Left renal pelvis (tissue), 4 donors: ENCODE measurements at regions not wholly inside any gene's neighbourhood (a gene's known extent, or its start where the extent isn't known, plus 50 kb on each side); places are given as distances from the start of the nearest gene placed in this dataset.
"Not testable (repeated sequence)": the region's sequence is repeated elsewhere in the genome, so short reads cannot be mapped to it uniquely, and the experiment has no call there.

Source experiments
- DNase-seq, 4 donors: peaks; one replicate each; pipeline ENCODE4 v3.0.0-alpha.2; 2013; ENCODE audit warnings: low read depth in 4 of 4, low spot score in 3 of 4

DNA sequence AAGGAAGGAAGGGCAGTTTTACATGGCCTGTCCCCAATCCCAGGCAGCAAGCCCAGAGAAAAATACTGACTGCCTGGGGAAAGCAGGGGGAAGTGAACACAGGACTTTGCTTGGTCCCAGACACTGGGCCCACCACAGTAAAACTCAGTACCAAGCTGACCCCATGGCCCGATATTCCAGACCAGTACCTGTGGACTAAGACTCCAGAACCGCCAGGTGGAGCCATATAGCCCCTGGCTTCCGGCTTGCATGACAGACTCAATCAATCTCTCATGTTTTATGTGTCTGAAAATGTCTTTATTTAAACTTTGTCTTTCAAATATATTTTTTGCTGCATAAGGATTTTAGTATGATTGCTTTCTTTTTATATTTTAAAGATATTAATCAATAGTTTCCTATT is 767.9 kb upstream of the SLITRK6 start:
- DNase-seq: no peak

GRCh38 chr13:86569119-86569518 is 769.9 kb upstream of the SLITRK6 start:
- no peak for DNase-seq

GRCh38 chr13:86569974-86570373 is 770.8 kb upstream of the SLITRK6 start:
- no peak for DNase-seq

DNA sequence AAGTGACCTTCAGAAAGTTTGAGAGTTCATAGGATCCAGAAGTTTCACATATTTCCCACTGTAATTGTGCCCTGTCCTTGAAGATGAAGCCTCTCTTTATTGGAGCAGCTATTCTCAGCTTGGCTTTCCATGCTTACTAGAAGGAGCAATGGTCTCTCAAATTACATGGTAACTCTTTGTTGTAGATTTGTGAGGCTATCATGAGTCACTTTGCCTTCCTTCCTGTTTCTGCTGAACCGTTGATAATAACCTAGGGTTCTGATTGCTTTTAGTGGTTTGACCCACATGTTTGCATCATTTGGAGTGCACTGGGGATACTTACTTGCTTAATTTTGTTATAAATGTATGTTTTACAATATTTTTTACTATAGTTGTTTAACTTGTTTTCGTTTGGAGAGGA is 772.9 kb upstream of the SLITRK6 start:
- no peak for DNase-seq

DNA sequence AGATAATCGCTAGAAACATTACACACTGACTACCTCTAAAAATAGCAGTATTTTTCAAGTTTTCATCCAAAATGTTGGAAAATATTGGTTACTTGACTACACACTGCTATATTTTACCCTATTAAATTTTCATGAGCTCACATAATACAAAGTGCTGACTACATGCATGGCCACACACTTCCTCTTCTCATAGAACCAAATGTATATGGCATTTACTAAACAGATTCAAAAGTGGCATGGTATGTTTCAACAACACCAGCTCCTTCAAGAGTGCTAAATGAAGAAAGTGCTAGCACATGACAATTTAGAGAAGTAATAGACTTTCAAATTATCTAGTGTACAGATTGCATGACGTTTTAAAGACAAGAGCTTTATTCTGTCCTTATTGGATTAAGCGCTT is 780.4 kb upstream of the SLITRK6 start:
- no peak for DNase-seq

GRCh38 chr13:86581706-86582105 is 782.5 kb upstream of the SLITRK6 start:
- DNase-seq: no peak

DNA sequence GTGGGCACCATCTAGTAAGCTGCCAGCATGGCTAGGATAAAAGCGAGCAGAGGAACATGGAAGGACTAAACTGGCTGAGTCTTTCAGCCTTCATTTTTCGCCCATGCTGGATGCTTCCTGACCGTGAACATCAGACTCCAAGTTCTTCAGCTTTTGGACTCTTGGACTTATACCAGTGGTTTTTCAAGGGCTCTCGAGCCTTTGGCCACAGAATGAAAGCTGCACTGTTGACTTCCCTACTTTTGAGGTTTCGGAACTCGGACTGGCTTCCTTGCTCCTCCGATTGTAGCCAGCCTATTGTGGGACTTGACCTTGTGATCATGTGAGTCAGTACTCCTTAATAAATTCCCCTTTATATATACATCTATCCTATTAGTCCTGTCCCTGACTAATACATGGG is 785.1 kb upstream of the SLITRK6 start:
- no peak for DNase-seq

- DNase-seq: peak; percentile 41 to 54 (median 51)
Observed at GRCh38 chr13:86585835-86586234, 786.6 kb upstream of the SLITRK6 start.

GRCh38 chr13:86591862-86592261 is 792.6 kb upstream of the SLITRK6 start:
- DNase-seq: no peak

DNA sequence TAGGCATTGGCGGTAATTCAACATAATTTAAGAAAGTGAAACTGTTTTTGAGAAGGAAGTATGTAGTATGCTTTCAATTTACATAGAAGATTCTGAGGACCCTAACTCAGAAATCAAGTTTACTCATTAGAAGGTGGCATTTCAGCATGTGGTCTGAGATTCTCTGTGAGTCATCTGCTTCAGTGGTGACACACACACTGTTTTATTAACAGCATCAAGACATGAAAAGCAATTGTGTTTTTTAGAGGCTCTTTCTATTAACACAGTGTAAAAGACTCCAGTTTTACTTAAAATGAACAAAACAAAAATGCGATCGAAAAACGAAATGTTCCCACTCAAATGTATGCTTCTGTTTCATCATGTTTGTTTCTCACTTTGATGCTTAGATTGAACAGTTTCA is 802.1 kb upstream of the SLITRK6 start:
- no peak for DNase-seq

- DNase-seq: no peak
Observed at GRCh38 chr13:86606264-86606663, 807.0 kb upstream of the SLITRK6 start.

GRCh38 chr13:86608701-86609100 is 809.5 kb upstream of the SLITRK6 start:
- no peak for DNase-seq

GRCh38 chr13:86633346-86633745 is 834.1 kb upstream of the SLITRK6 start:
- DNase-seq: no peak

- DNase-seq: not testable (repeated sequence)
Observed at GRCh38 chr13:86651171-86651570, 852.0 kb upstream of the SLITRK6 start.

DNA sequence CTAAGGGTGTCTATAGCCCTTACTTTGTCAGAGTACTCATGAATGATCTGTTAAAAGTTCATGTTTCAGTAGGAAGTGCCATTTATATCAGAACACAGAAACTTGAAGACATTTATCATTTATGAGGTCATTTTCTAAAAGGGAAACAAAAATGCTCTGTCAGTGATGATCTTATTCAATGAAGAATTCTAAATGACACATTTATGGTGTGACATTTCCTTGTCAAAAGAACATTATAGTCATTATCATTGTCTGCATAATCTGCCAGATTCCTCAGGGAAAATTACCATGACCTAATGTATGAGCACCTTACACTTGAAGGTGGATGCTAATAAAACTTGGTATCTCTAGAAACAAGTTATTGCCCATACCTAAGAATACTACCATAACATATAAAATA is 853.8 kb upstream of the SLITRK6 start:
- DNase-seq: no peak

DNA sequence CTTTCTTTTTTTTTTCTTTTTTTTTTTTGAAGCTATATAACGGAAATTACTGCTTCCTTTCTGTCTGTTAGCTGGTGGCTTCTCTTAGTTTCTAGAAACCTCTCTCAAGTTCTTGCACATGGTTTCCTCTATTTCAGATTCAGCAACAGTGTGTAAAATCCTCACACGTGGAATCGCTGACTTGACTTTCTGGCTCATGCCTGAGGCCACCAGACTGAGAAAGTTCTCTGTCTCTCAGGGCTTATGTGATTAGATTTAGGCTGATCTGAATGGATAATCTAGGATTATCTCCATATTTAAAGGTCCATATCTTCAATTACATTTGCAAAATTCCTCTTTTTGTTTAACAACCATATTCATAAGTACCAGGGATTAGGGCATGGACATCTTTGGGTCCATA is 856.3 kb upstream of the SLITRK6 start:
- DNase-seq: no peak

GRCh38 chr13:86660090-86660489 is 860.9 kb upstream of the SLITRK6 start:
- no peak for DNase-seq

GRCh38 chr13:86665842-86666241 is 866.6 kb upstream of the SLITRK6 start:
- no peak for DNase-seq

DNA sequence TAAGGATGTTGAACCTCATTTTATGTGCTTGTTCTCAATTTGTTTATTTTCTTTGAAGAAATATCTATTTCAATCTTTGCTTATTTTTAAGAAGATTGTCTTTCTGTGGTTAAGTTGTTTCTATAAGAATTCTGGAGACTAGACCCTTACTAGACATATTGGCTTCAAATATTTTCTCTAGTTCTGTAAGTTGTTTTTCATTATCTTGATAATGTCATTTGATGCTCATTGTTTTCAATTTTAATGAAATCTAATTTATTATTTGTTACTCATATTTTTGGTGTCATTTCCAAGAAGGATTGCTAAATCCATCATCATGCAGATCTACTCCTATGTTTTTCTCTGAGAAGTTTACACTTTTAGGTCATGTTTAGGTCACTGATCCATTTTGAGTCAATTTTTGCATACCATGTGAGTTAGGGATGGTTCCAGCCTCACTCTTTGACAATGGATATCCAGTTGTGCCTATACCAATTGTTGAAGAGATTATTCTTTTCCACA is 874.8 kb upstream of the SLITRK6 start:
- DNase-seq: no peak

DNA sequence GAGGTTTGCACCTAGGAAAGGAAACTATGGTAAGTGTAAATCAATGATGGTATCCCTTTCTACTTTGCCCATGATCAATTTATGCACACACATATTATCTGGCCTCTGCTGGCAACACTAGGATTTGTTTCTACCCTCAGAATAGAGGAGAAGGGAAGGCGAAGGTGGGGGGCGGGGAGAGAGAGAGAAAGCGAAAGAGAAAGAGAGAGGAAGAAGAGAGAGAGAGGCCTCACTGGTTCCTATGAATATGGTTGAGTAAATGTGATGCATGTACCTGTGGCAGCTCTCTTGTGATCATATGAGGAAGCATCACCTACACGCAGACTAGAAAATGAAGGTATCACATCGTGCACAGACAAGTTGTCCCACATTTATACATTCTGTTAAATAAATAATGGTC is 882.0 kb upstream of the SLITRK6 start:
- no peak for DNase-seq

DNA sequence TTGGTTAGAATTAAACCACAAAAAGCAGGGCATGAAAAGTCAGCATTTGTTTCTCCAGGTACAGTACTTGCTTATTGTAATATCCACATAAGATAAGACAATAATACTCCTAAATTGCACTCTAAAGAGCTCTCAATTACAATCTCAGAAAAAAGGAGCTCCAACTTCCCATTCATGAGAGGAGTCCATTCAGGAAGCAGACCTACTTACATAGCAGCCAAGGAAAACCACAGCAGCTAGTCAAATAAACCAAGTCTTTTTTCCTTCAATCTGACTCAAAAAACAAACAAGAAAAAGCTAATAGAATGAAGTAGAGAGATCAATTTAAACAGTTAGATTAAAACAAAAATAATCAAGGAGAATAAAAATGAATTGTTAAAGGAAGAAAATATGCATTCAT is 885.2 kb upstream of the SLITRK6 start:
- DNase-seq: no peak

GRCh38 chr13:86689911-86690310 is 890.7 kb upstream of the SLITRK6 start:
- DNase-seq: no peak

DNA sequence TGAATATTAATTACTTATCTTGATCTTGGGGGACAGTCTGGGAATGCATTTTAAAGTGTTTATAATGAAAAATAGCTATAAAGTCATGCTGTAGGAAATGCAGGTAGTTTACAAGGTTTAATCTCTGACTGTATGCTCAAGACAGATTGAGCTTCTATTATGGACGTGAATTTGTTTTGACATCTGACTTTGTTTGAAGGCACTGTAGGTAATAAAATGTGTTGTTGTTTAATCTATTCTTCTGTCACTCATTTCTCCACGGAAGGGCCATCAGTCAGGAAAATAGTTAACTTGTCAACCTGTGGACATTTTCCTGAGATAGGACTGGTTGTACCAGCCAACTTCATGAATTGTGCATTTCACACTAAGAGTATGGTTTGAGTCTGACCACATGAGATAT is 893.1 kb upstream of the SLITRK6 start:
- DNase-seq: no peak

GRCh38 chr13:86710013-86710412 is 910.8 kb upstream of the SLITRK6 start:
- DNase-seq: no peak
